DOHH2 (cell line): ENCODE measurements at regions not wholly inside any gene's neighbourhood (a gene's known extent, or its start where the extent isn't known, plus 50 kb on each side); places are given as distances from the start of the nearest gene placed in this dataset.

Experiments
- H3F3A ChIP-seq: fragments of 200-600 bp; sonication (generic), shearing (Covaris generic); 2 replicates; pipeline ENCODE4 v1.6.0; 2016; ENCODE audit warnings: antibody characterized with exemption, mild to moderate bottlenecking; ENCODE audit not compliant: control insufficient read depth, insufficient read depth
- H3K27ac ChIP-seq: fragments of 200-600 bp; sonication (generic); 2 replicates; pipeline ENCODE4 v1.5.1; 2014; ENCODE audit warnings: low read depth, mild to moderate bottlenecking, low read length, moderate library complexity
- H3K27me3 ChIP-seq: fragments of 200-600 bp; sonication (generic); 2 replicates; pipeline ENCODE4 v1.6.1; 2014; ENCODE audit warnings: mild to moderate bottlenecking, low read length, mixed read lengths; ENCODE audit not compliant: control insufficient read depth
- H3K36me3 ChIP-seq: fragments of 200-600 bp; sonication (generic); 2 replicates; pipeline ENCODE4 v1.6.1; 2014; ENCODE audit warnings: mild to moderate bottlenecking, low read length, moderate library complexity, mixed read lengths; ENCODE audit not compliant: control insufficient read depth
- H3K4me1 ChIP-seq: fragments of 200-600 bp; sonication (generic); 2 replicates; pipeline ENCODE4 v1.6.1; 2014; ENCODE audit warnings: mild to moderate bottlenecking, low read length, mixed read lengths; ENCODE audit not compliant: control insufficient read depth
- H3K4me2 ChIP-seq: fragments of 200-600 bp; sonication (generic); 2 replicates; pipeline ENCODE4 v1.6.0; 2014; ENCODE audit warnings: mild to moderate bottlenecking, low read length, moderate library complexity
- H3K4me3 ChIP-seq: fragments of 200-600 bp; sonication (generic); 2 replicates; pipeline ENCODE4 v1.5.1; 2014; ENCODE audit warnings: mild to moderate bottlenecking, low read length, mixed read lengths
- H3K79me2 ChIP-seq: fragments of 200-600 bp; sonication (generic); 2 replicates; pipeline ENCODE4 v1.6.1; 2014; ENCODE audit warnings: mild to moderate bottlenecking, low read length, mixed read lengths; ENCODE audit not compliant: control insufficient read depth
- H3K9me2 ChIP-seq: fragments of 200-600 bp; sonication (generic); replicated peaks from 2 replicates; pipeline ENCODE4 v1.6.1; 2014; ENCODE audit warnings: mild to moderate bottlenecking, low read length, mixed read lengths; ENCODE audit not compliant: control insufficient read depth
- H3K9me3 ChIP-seq: fragments of 200-600 bp; sonication (generic); 2 replicates; pipeline ENCODE4 v1.6.1; 2014; ENCODE audit warnings: antibody characterized with exemption, low read length, mixed read lengths; ENCODE audit not compliant: control insufficient read depth, insufficient read depth
- H4K20me1 ChIP-seq: fragments of 200-600 bp; sonication (generic); 2 replicates; pipeline ENCODE4 v1.6.0; 2014; ENCODE audit warnings: low read depth, mild to moderate bottlenecking, antibody characterized with exemption, low read length, moderate library complexity; ENCODE audit not compliant: control insufficient read depth, insufficient read depth
- EZH2phosphoT487 ChIP-seq: fragments of 200-600 bp; sonication (generic); IDR thresholded peaks from 2 replicates; pipeline ENCODE4 v1.6.1; 2017; ENCODE audit warnings: borderline replicate concordance, mild to moderate bottlenecking, antibody characterized with exemption, low read length, moderate library complexity, mixed read lengths
- TF ChIP-seq, protein P1 (sequence below): fragments of 200-600 bp; sonication (generic); IDR thresholded peaks from one replicate; pipeline ENCODE4 v1.5.1; 2014; ENCODE audit warnings: antibody characterized with exemption, mild to moderate bottlenecking, low read depth, low read length; ENCODE audit not compliant: poor library complexity, severe bottlenecking

DNA sequence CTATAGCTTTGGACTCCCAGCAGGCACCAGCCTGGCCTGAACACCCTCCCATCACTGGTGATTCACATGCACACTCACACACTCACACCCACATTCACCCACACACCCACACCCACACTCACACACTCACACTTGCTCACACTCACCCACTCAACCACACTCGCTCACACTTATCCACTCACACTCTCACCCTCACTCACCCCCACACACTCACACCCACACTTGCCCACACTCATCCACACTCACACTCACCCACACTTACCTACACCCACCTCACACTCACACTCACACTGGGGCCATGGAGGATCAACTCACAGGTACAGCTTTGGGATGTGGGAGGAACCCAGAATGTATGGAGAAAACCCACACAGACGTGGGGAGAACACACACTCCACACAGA, 548.2 kb upstream of the FAT1 start:
- no peaks in the 10 kb centered on the region for H3K4me1 ChIP-seq
- no peak overlapping the region for H3K27ac ChIP-seq
- H3K4me3 ChIP-seq, result no peak overlapping the region
- no peaks in the 10 kb centered on the region for H4K20me1 ChIP-seq
- H3K79me2 ChIP-seq, result no peaks in the 10 kb centered on the region
- H3K9me2 ChIP-seq, result no peaks in the 10 kb centered on the region
- H3K9me3 ChIP-seq, result 0 out of 2 replicates have a peak, but pooled peaks cover 3% of the 10 kb centered on the region
- H3K4me2 ChIP-seq, result no peak overlapping the region
- TF ChIP-seq, protein P1, sequence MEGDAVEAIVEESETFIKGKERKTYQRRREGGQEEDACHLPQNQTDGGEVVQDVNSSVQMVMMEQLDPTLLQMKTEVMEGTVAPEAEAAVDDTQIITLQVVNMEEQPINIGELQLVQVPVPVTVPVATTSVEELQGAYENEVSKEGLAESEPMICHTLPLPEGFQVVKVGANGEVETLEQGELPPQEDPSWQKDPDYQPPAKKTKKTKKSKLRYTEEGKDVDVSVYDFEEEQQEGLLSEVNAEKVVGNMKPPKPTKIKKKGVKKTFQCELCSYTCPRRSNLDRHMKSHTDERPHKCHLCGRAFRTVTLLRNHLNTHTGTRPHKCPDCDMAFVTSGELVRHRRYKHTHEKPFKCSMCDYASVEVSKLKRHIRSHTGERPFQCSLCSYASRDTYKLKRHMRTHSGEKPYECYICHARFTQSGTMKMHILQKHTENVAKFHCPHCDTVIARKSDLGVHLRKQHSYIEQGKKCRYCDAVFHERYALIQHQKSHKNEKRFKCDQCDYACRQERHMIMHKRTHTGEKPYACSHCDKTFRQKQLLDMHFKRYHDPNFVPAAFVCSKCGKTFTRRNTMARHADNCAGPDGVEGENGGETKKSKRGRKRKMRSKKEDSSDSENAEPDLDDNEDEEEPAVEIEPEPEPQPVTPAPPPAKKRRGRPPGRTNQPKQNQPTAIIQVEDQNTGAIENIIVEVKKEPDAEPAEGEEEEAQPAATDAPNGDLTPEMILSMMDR, result no peak
- TF ChIP-seq EZH2phosphoT487, result no peak
- no peaks in the 10 kb centered on the region for H3K36me3 ChIP-seq
- no peaks in the 10 kb centered on the region for H3F3A ChIP-seq
- H3K27me3 ChIP-seq, result no peaks in the 10 kb centered on the region

DNA sequence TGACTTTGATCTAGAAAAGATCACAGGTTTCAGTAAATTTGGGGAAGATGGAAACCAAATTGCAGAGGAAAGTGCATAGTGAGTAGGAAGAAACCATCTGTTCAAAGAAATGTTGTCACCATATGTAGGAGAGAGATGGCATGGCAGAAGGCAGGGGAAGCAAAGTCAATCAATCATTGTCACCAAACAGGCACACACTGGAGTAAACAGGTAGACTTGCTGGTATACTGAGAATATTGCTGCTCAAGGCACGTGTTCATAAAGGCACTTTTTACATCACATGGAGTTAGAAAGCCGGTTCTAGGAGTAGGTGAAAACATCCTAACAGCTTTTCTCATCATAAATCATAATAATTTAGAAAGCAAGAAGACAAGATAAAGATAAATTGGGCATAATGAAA, 550.5 kb upstream of the FAT1 start:
- H3K9me3 ChIP-seq, result 0 out of 2 replicates have a peak, but pooled peaks cover 3% of the 10 kb centered on the region
- no peak for TF ChIP-seq EZH2phosphoT487
- TF ChIP-seq, protein P1, result no peak

DNA sequence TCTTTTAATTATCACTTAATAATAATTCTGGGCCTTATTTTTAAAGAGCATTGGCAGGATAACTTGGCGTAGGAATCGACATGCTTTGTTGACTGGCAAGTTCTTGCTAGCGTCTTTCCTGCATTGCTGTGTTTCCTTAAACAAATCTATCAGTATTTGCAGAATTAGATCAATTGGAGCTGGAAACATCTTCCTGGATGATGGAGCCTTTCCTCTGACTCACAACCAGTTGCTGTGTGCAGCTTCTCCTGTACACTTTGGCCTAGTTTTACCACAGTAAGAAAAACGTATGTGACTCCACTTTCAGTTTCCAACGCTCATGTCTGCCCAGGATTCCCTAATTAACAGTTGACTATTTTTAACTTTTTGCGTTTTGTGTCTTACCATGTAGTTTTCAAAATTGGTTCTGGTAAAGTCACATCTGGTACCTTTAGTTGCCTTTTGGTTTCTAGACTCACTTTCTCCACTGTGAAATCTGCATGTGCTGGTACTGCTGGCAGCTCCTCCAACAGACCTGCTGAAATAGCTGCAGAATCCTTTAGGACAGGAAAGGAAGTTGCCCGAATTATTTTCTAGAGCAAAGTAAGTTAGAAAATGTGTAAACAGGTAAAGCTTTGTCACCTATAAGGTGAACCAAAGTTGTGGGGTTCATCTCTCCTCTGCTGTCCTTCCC, 553.2 kb upstream of the FAT1 start:
- Histone ChIP-seq H3K36me3 (no peaks in the 10 kb centered on the region), H4K20me1 (no peaks in the 10 kb centered on the region), H3K79me2 (no peaks in the 10 kb centered on the region), H3K9me3 (peaks cover 3% of the 10 kb centered on the region; the same call in 1 of the 2 replicates), H3K4me3 (no peak overlapping the region), H3K9me2 (no peaks in the 10 kb centered on the region), H3K27me3 (no peaks in the 10 kb centered on the region), H3K4me2 (no peak overlapping the region), H3K4me1 (no peaks in the 10 kb centered on the region), H3K27ac (no peak overlapping the region), H3F3A (no peaks in the 10 kb centered on the region)
- TF ChIP-seq, protein P1, result no peak
- TF ChIP-seq EZH2phosphoT487, result no peak

More for the DNA sequence above, 550.5 kb upstream of the FAT1 start:
- H3F3A ChIP-seq, result no peaks in the 10 kb centered on the region
- H4K20me1 ChIP-seq, result no peaks in the 10 kb centered on the region
- no peak overlapping the region for H3K4me3 ChIP-seq
- no peaks in the 10 kb centered on the region for H3K4me1 ChIP-seq
- H3K27ac ChIP-seq, result no peak overlapping the region
- H3K79me2 ChIP-seq, result no peaks in the 10 kb centered on the region
- H3K4me2 ChIP-seq, result no peak overlapping the region
- H3K9me2 ChIP-seq, result no peaks in the 10 kb centered on the region
- H3K36me3 ChIP-seq, result no peaks in the 10 kb centered on the region
- H3K27me3 ChIP-seq, result no peaks in the 10 kb centered on the region
